Panc1 (cell line): ENCODE measurements at regions not wholly inside any gene's neighbourhood (a gene's known extent, or its start where the extent isn't known, plus 50 kb on each side); places are given as distances from the start of the nearest gene placed in this dataset.

Experiments
- ATAC-seq: fragments of 200-7000 bp; cut with Tn5 transposase; 2 replicates; pipeline ENCODE4 v1.9.1; 2020; ENCODE audit warnings: mild to moderate bottlenecking, moderate library complexity
- BruUV-seq: library from RNA; stranded (reverse); fragments of 400-500 nt; replicated peaks from 2 replicates; lab custom pipeline; 2021; lab: Mats Ljungman, UMichigan
- CTCF ChIA-PET: fragments of 300-600 bp; sonication (Branson Sonifier 250); formaldehyde crosslinking; loops from one replicate; lab custom pipeline; 2022; ENCODE audit warnings: antibody characterized with exemption; lab: Charles Lee
- POLR2A ChIA-PET: fragments of 300-600 bp; sonication (Branson Sonifier 250); formaldehyde crosslinking; loops from one replicate; lab custom pipeline; 2022; ENCODE audit warnings: antibody characterized with exemption; lab: Charles Lee
- DNase-seq: peaks from one replicate; pipeline ENCODE4 v3.0.0-alpha.2; 2010; ENCODE audit warnings: low read depth, low spot score
- H3K27ac ChIP-seq: 2 replicates; pipeline ENCODE4 v1.5.1; 2011; ENCODE audit warnings: mild to moderate bottlenecking, low read length, inconsistent platforms
- H3K27me3 ChIP-seq: fragments of 200-500 bp; sonication (Bioruptor generic); 2 replicates; pipeline ENCODE4 v1.6.0; 2014; ENCODE audit warnings: low read length, inconsistent platforms; ENCODE audit not compliant: control insufficient read depth, insufficient read depth
- H3K36me3 ChIP-seq: fragments of 200-500 bp; sonication (Bioruptor generic); 2 replicates; pipeline ENCODE4 v1.5.1; 2014; ENCODE audit warnings: inconsistent platforms, mild to moderate bottlenecking, low read length, moderate library complexity; ENCODE audit not compliant: control insufficient read depth, insufficient read depth
- H3K4me1 ChIP-seq: 2 replicates; pipeline ENCODE4 v1.5.1; 2011; ENCODE audit warnings: inconsistent platforms, mild to moderate bottlenecking, low read length, moderate library complexity; ENCODE audit not compliant: control insufficient read depth, insufficient read depth
- H3K4me3 ChIP-seq, 2 experiments: 2 replicates each; pipeline ENCODE4 v1.5.1; 2011 to 2012; ENCODE audit warnings: low read depth in 2 of 2, low read length in 2 of 2, mild to moderate bottlenecking in 2 of 2, inconsistent platforms in 1 of 2, moderate library complexity in 1 of 2
- H3K9me3 ChIP-seq: fragments of 200-500 bp; sonication (Bioruptor generic); 2 replicates; pipeline ENCODE4 v1.5.1; 2014; ENCODE audit warnings: low read depth, mild to moderate bottlenecking, inconsistent platforms, low read length, moderate library complexity; ENCODE audit not compliant: control insufficient read depth, insufficient read depth
- CTCF ChIP-seq: fragments of 450-650 bp; IDR thresholded peaks from 2 replicates; pipeline ENCODE4 v1.5.1; 2017; ENCODE audit warnings: mild to moderate bottlenecking
- POLR2AphosphoS5 ChIP-seq: IDR thresholded peaks from 2 replicates; pipeline ENCODE4 v1.6.1; 2012; ENCODE audit warnings: mild to moderate bottlenecking, low read depth, low read length, moderate library complexity
- REST ChIP-seq, 2 experiments: IDR thresholded peaks; 2 replicates each; pipeline ENCODE4 v1.6.1; 2011 to 2012; ENCODE audit warnings: low read depth in 2 of 2, control low read depth in 1 of 2, low read length in 1 of 2, mild to moderate bottlenecking in 1 of 2, moderate library complexity in 1 of 2; ENCODE audit not compliant: insufficient read depth in 1 of 2
- SIN3A ChIP-seq: IDR thresholded peaks from 2 replicates; pipeline ENCODE4 v1.6.1; 2012; ENCODE audit warnings: low read depth, mild to moderate bottlenecking, low read length, moderate library complexity, borderline replicate concordance; ENCODE audit not compliant: insufficient read depth
- TCF7L2 ChIP-seq: IDR thresholded peaks from 2 replicates; pipeline ENCODE4 v1.6.1; 2011; ENCODE audit warnings: mild to moderate bottlenecking, low read depth, low read length, inconsistent platforms
- in situ Hi-C: cut with HindIII; loops from 2 replicates; pipeline ENCODE4 v1.10.0; 2016; ENCODE audit warnings: low sequenced_read_pairs, low pct_unique_long_range_greater_than_20kb
- intact Hi-C: fragments of 100-400 bp; cut with micrococcal nuclease; formaldehyde crosslinking; loops from one replicate; pipeline ENCODE4 v1.10.0; 2022; ENCODE audit not compliant: unreplicated experiment

DNA sequence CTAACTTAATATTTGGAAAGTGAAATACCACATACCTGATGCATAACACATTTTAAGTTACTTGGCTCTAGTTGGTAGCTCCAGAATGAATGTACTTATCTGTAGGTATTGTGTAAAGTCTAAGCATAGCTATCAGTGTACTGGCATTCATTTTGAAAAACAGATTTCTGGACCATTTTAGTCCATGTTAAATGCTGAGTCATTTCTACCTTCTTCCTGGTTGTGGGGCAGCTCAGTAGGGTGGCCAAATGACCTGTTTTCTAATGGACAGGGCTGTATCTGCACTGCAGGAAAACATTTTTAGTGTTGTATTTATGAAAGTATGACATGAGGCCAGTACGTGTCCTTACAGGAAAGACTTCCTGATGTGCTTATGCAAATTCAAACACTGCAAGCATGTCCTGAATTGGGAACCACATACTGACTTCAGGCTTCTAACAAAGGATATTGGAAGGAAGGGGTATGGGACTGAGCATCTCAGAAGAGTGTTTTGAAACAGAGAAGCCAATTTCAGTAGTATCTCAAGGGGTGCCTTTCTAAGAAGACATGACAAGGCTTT is 300.3 kb upstream of the B3GALT2 start:
- CTCF ChIA-PET, result no interaction called here
- Histone ChIP-seq H3K4me1 (no peaks in the 10 kb centered on the region), H3K4me3 (no peak overlapping the region), H3K27ac (no peak overlapping the region), H3K36me3 (no peaks in the 10 kb centered on the region), H3K9me3 (no peaks in the 10 kb centered on the region), H3K27me3 (no peaks in the 10 kb centered on the region)
- TF ChIP-seq CTCF, result no peak
- TF ChIP-seq REST (IDR thresholded peaks at IDR 0.05; ENCODE audit: insufficient read depth in 1 of 2, low read depth in 2 of 2, low read length in 1 of 2), result no peak
- TF ChIP-seq SIN3A, result no peak
- no peak for TF ChIP-seq POLR2AphosphoS5
- no peak for TF ChIP-seq TCF7L2
- POLR2A ChIA-PET, result no interaction called here
- in situ Hi-C loops (no loop called here), intact Hi-C loops (no loop called here)
- BruUV-seq, result no TSS peak
- DNase-seq, result no peak
- no peak for ATAC-seq

DNA sequence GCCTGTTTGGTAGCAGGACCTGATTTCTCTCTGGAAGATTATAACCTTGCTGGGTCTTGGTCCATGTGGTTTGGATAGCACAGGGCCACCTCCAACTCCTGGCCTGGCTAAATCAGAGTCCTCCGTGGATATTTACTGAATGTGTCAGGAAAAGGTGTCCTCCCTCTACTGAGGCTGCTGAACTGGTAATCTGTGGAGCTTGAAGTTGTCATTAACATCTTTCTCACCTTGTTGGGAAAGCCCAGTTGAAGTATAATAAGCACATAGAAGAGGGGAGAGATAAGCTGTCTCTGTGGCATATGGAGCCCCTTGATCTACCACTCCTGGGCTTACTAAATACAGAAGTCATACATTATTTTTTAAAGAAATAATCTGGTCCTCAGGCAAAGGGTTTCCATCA is 294.3 kb upstream of the B3GALT2 start:
- DNase-seq, result no peak
- no peak overlapping the region for H3K27ac ChIP-seq
- H3K4me1 ChIP-seq, result no peaks in the 10 kb centered on the region
- ATAC-seq, result no peak
- ChIA-PET POLR2A (no interaction called here), CTCF (no interaction called here)
- no TSS peak for BruUV-seq
- no peak for TF ChIP-seq TCF7L2
- no peak for TF ChIP-seq POLR2AphosphoS5
- no peak for TF ChIP-seq SIN3A
- no peak for TF ChIP-seq REST (IDR thresholded peaks at IDR 0.05; ENCODE audit: insufficient read depth in 1 of 2, low read depth in 2 of 2, low read length in 1 of 2)
- TF ChIP-seq CTCF, result no peak
- H3K9me3 ChIP-seq, result no peaks in the 10 kb centered on the region
- no peak overlapping the region for H3K4me3 ChIP-seq
- intact Hi-C loops, result no loop called here
- no peaks in the 10 kb centered on the region for H3K27me3 ChIP-seq
- in situ Hi-C loops, result no loop called here
- no peaks in the 10 kb centered on the region for H3K36me3 ChIP-seq
